ENCODE measurements at regions not wholly inside any gene's neighbourhood (a gene's known extent, or its start where the extent isn't known, plus 50 kb on each side); places are given as distances from the start of the nearest gene placed in this dataset.

- TF ChIP-seq CTCF (IDR thresholded peaks at IDR 0.05) (no peak), POLR2A (IDR thresholded peaks at IDR 0.05) (no peak)
Measured at GRCh38 chr2:5616019-5616418, 76.2 kb upstream of the SOX11 start.
